Fibroblast of lung (primary cell): ENCODE measurements at regions not wholly inside any gene's neighbourhood (a gene's known extent, or its start where the extent isn't known, plus 50 kb on each side); places are given as distances from the start of the nearest gene placed in this dataset.

Experiments
- EZH2 ChIP-seq: IDR thresholded peaks from 2 replicates; pipeline ENCODE4 v1.5.1; 2012; ENCODE audit warnings: low read length, control low read depth, mild to moderate bottlenecking; ENCODE audit errors: missing control alignments
- TF ChIP-seq, protein P1 (sequence below), 2 donors: IDR thresholded peaks in 1 of 2; conservative IDR thresholded peaks in 1 of 2; 1 replicate in 1 of 2; 2 replicates in 1 of 2; pipeline ENCODE4 v1.5.1; 2011 to 2012; ENCODE audit warnings: low read length in 2 of 2, control low read depth in 1 of 2, inconsistent platforms in 1 of 2, low read depth in 1 of 2, mild to moderate bottlenecking in 1 of 2

DNA sequence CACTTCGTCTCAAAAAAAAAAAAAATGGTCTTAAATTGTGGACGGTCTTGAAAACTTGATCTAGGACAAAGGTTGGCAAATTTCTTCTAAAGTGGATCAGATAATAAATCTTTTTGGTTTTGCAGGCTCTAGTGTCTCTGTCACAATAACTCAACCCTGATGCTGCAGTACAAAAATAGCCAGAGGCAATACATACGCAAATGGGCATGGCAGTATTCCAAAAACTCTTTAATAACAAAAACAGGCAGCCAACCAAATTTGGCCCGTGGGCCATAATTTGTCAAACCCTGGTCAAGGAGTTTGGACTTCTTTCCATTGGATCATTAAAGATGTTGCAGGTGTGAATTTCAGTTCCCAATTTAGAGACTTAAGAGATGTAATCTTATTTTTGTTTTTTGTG is 93.5 kb upstream of the MRI1 start:
- TF ChIP-seq, protein P1, sequence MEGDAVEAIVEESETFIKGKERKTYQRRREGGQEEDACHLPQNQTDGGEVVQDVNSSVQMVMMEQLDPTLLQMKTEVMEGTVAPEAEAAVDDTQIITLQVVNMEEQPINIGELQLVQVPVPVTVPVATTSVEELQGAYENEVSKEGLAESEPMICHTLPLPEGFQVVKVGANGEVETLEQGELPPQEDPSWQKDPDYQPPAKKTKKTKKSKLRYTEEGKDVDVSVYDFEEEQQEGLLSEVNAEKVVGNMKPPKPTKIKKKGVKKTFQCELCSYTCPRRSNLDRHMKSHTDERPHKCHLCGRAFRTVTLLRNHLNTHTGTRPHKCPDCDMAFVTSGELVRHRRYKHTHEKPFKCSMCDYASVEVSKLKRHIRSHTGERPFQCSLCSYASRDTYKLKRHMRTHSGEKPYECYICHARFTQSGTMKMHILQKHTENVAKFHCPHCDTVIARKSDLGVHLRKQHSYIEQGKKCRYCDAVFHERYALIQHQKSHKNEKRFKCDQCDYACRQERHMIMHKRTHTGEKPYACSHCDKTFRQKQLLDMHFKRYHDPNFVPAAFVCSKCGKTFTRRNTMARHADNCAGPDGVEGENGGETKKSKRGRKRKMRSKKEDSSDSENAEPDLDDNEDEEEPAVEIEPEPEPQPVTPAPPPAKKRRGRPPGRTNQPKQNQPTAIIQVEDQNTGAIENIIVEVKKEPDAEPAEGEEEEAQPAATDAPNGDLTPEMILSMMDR (conservative IDR thresholded peaks at IDR 0.05 in 1 of 2, IDR thresholded peaks at IDR 0.05 in 1 of 2; ENCODE audit: low read depth in 1 of 2, low read length in 2 of 2) = no peak
- TF ChIP-seq EZH2 = no peak
